ENCODE measurements at regions not wholly inside any gene's neighbourhood (a gene's known extent, or its start where the extent isn't known, plus 50 kb on each side); places are given as distances from the start of the nearest gene placed in this dataset.
A peak's percentile ranks its signal among the peaks of the same experiment; 100 is the strongest.
"Not testable (repeated sequence)": the region's sequence is repeated elsewhere in the genome, so short reads cannot be mapped to it uniquely, and the experiment has no call there.

DNA sequence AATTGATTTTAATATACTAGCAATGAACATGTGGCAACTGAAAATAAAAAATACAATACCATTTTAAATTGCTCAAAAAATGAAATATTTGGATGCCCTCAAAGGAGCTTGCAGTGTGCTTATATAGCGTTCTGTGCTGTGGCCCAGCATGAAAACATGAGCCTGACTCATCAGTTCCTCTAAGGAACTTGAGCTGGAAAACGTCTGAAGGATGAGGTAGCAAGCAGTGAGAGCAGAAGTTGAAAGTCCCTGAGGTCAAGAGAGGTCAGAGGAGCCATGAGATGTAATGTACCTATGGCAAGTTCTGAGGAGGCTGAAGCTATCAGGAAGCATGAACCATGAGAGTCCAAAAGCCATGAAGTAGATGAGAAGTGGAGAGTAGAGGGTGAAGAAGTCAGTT is 59.7 kb downstream of the HMGB3 start:
- DNase-seq: no peak

DNA sequence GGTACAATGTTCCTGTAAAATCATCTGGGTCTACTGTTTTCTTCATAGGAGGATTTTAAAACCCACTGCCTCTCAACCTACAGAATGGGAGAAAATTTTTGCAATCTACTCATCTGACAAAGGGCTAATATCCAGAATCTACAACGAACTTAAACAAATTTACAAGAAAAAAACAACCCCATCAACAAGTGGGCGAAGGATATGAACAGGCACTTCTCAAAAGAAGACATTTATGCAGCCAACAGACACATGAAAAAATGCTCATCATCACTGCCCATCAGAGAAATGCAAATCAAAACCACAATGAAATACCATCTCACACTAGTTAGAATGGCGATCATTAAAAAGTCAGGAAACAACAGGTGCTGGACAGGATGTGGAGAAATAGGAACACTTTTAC is 83.2 kb downstream of the HMGB3 start:
- not testable (repeated sequence) for DNase-seq

DNA sequence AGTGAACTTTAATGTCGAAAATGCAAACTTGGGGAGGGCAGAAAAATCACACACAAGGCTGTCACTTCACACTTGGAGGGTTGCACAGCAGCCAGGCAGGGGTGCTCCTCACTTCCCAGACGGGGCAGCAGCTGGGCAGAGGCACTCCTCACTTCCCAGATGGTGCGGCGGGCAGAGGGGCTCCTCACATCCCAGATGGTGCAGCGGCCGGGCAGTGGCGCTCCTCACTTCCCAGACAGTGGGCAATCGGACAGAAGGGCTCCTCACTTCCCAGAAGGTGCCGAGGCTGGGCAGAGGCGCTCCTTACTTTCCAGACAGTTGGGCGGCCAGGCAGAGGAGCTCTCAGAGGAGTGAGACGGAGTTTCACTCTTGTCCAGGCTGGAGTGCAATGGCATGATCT is 90.6 kb downstream of the HMGB3 start:
- DNase-seq: no peak

DNA sequence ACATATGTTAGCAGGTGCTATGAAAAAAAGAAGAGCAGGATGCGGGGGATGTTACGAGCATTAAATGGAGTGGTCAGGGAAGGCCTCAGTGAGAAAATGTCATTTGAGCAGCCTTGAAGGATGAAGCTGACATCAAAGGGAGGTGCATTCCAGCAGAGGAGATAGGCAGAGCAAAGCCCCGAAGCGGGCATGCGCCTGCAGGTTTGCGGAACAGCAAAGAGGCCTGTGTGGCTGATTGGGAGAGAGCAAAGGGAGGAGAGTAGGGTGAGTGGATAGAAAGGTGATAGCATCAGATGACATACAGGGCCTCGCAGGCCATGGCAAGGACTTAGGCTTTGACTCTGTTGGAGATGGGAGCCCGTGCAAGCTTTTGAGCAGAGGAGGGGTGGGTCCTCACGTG is 95.4 kb upstream of the GPR50 start:
- DNase-seq: no peak

DNA sequence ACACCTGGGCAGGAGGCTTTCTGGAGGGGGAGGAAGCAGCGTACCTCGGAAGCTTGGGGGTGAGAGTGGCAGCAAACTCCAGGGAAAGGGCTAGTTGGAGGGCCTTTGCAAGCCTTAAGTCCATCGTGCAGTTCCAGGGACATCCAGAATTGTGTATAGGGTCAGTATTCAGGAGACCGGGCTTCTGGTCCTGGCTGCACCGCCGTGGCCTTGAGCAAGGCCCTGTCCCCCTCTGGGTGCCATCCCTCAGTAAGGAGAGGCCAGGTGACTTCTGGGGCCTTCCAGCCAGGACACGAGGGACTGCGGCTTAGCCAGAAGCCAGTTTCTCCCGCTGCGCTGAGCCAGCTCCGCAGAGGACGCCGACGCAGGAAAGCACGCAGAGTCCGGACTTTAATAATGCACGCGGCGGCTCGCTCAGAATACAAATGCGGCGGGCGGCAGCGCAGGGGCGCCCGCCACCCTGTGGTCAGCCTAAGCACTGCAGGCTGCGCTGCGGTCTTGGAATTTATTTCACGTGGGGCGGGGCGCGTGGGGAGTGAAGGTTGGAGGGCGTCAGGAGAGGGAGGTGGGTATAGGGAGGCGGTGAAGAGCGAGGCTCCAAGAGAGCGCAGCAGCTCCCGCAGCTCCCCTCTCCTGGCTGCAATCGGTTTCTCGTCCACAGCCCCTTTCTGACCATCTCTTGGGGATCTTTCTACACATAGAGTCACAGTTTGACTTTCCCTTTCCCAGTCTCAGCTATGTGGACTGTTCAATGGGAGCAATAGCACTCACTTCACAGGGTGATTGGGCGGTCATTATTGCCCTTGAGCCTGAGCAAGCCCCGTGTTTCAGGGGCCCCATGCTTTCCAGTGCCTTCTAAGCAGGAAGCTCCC is 94.1 kb upstream of the GPR50 start:
- DNase-seq: peak; percentile 67

DNA sequence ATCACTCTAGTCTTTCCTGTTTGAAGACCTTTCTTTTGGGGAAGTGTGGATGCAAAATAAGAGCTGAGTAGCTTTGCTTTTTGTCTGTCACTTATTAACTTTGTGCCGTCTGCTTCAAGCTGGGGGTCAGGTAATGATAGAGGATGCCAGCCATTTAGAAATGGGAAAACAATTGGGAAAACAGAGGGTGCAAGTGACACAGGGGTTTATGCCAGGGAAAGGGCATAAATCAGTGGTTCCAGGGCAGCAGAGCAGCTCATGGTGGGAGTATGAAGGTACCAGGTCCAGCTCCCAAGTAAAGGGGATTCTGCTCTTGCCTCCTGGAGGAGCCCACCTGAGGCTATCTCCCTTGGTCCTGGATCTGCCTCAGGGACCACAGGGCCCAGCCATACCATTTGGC is 91.9 kb upstream of the GPR50 start:
- no peak for DNase-seq

DNA sequence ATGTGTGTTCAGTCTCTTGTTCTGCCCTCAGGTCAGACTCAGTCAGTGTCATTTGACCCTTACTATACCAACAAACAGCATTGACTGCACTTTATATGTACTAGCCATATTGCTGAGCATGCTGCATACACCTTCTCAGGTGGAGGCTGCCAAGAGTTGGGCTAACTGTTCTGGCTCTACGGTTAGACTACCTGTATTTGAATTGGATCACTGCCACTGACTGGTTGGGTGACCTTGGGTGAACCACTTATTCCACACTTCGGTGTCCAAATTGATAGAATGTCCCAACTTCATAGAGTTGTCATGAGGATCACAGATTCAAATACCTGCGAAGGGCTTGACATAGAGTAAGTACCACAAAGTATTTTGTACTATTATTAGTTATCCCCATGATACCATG is 91.2 kb upstream of the GPR50 start:
- no peak for DNase-seq

DNA sequence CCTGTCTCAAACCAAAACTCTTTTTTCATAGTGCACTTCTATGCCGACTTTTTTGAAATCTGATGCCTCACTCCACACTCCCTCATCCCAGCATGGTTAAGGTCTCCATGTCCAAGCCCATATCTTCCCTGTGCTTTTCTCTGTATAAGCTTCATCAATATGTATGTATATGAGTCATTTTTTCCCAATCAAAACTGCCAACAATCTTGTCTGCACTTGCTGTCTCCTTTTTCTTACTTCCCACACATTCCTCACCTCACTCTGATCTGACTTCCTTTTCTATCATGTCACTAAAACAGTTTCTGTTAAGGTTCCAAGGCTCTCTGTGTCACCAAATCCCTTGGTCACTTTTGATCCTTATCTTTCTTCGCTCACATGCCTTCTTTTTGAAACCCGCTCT is 88.2 kb upstream of the GPR50 start:
- DNase-seq: no peak

DNA sequence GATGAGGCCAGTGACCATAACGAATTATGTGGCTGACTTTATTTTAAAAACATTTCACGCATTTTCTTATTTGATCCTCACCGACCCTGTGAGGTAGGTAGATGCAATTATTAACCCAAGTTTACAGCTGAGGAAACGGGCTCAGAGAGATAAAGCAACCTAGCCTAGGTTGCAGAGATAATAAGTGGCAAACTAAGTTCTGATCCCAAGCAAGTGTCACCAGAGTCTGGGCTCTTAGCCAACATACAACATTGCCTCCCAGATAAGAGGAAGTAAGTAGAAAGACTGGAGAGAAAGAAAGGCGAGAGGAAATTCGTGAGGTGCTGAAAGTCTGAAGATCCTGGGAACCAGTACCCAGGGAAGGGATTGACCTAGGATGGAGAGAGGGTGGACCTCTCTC is 77.4 kb upstream of the GPR50 start:
- no peak for DNase-seq

DNA sequence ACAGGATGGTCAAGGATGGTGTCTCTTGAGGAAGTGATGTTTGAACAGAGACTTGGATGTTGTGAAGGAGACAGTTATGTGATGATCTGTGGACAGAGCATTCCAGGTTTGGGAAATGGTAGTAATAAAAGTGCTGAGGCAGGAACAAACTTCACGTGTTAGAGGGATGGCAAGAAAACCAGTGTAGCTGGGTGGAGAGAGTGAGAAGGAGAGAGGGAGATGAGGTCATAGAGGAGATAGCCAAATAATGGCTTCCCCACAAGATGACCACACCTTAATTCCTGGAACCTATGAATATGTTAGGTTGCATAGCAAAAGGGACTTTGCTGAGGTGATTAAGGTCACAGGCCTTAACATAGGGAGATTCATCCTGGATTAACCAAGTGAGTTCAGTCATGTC is 75.6 kb upstream of the GPR50 start:
- DNase-seq: no peak

DNA sequence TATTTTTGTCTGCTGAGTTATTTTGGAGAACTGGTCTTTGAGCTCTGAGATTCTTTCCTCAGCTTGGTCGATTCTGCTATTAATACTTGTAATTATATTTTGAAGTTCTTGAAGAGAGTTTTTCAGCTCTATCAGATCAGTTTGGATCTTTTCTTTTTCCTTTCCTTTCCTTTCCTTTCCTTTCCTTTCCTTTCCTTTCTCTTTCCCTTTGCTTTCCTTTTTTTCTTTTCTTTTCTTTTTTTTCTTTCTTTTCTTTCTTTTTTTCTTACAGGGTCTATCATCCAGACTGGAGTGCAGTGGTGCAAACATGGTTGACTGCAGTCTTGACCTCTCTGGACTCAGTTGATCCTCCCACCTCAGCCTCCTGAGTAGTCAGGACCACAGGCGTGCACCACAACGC is 63.2 kb upstream of the GPR50 start:
- not testable (repeated sequence) for DNase-seq
